ENCODE measurements at regions not wholly inside any gene's neighbourhood (a gene's known extent, or its start where the extent isn't known, plus 50 kb on each side); places are given as distances from the start of the nearest gene placed in this dataset.

GRCh38 chr12:85385406-85385805 is 105.4 kb downstream of the ALX1 start:
- Histone ChIP-seq H3K27ac (ENCODE audit: extremely low read depth, low read depth, low read length) (no peak overlapping the region), H3K4me3 (ENCODE audit: low read depth, low read length) (no peak overlapping the region), H3K9me3 (ENCODE audit: control insufficient read depth, insufficient read depth, low read depth, low read length) (no peaks in the 10 kb centered on the region), H3K4me1 (ENCODE audit: control insufficient read depth, insufficient read depth, low read length) (peaks cover 3% of the 10 kb centered on the region; the same call in 1 of the 2 replicates), H3K36me3 (ENCODE audit: control insufficient read depth in 2 of 2, insufficient read depth in 1 of 2, low read length in 2 of 2) (no peaks in the 10 kb centered on the region)
- POLR2A ChIA-PET, result no interaction called here
- CTCF ChIA-PET, result interaction anchor here (0.7 kb wide), 1 partner anchor 606 kb away, joined by 3 read pairs; no protein-coding TSS in a partner anchor
- TF ChIP-seq IKZF3 (tag by site-specific recombination; IDR thresholded peaks at IDR 0.05) (no peak), ZNF16 (tag by site-specific recombination; IDR thresholded peaks at IDR 0.05; ENCODE audit: low read depth) (no peak), ZNF112 (tag by site-specific recombination; IDR thresholded peaks at IDR 0.05) (no peak), ZNF148 (tag by site-specific recombination; IDR thresholded peaks at IDR 0.05; ENCODE audit: borderline replicate concordance) (no peak)

- POLR2A ChIA-PET, result no interaction called here
- no peaks in the 10 kb centered on the region for H3K9me3 ChIP-seq (ENCODE audit: control insufficient read depth, insufficient read depth, low read depth, low read length)
- no peaks in the 10 kb centered on the region for H3K36me3 ChIP-seq (ENCODE audit: control insufficient read depth in 2 of 2, insufficient read depth in 1 of 2, low read length in 2 of 2)
- no peak overlapping the region for H3K27ac ChIP-seq (ENCODE audit: extremely low read depth, low read depth, low read length)
- H3K4me3 ChIP-seq (ENCODE audit: low read depth, low read length), result no peak overlapping the region
- CTCF ChIA-PET, result no interaction called here
- no peaks in the 10 kb centered on the region for H3K4me1 ChIP-seq (ENCODE audit: control insufficient read depth, insufficient read depth, low read length)
- TF ChIP-seq SALL2 (tag by site-specific recombination; IDR thresholded peaks at IDR 0.05; ENCODE audit: borderline replicate concordance), result no peak
- no peak for TF ChIP-seq PRDM10 (tag by site-specific recombination; IDR thresholded peaks at IDR 0.05)
- TF ChIP-seq ZSCAN18 (tag by site-specific recombination; IDR thresholded peaks at IDR 0.05), result no peak
- TF ChIP-seq ZNF155 (tag by site-specific recombination; IDR thresholded peaks at IDR 0.05), result no peak
- TF ChIP-seq SP3 (tag by site-specific recombination; IDR thresholded peaks at IDR 0.05), result no peak
Observed at GRCh38 chr12:85390266-85390665, 110.2 kb downstream of the ALX1 start.

- ChIA-PET POLR2A (no interaction called here), CTCF (no interaction called here)
- Histone ChIP-seq H3K9me3 (ENCODE audit: control insufficient read depth, insufficient read depth, low read depth, low read length) (no peaks in the 10 kb centered on the region), H3K27ac (ENCODE audit: extremely low read depth, low read depth, low read length) (no peak overlapping the region), H3K36me3 (ENCODE audit: control insufficient read depth in 2 of 2, insufficient read depth in 1 of 2, low read length in 2 of 2) (no peaks in the 10 kb centered on the region), H3K4me3 (ENCODE audit: low read depth, low read length) (no peak overlapping the region), H3K4me1 (ENCODE audit: control insufficient read depth, insufficient read depth, low read length) (no peaks in the 10 kb centered on the region)
- TF ChIP-seq ZNF112 (tag by site-specific recombination; IDR thresholded peaks at IDR 0.05), result no peak
- no peak for TF ChIP-seq ZNF645 (tag by site-specific recombination; IDR thresholded peaks at IDR 0.05)
- no peak for TF ChIP-seq INSM2 (tag by site-specific recombination; IDR thresholded peaks at IDR 0.05)
- TF ChIP-seq PRDM6 (tag by site-specific recombination; IDR thresholded peaks at IDR 0.05), result no peak
- no peak for TF ChIP-seq ZNF76 (tag by site-specific recombination; IDR thresholded peaks at IDR 0.05; ENCODE audit: borderline replicate concordance, low read depth)
- no peak for TF ChIP-seq ZNF426 (tag by site-specific recombination; IDR thresholded peaks at IDR 0.05)
- no peak for TF ChIP-seq ZBTB49 (tag by site-specific recombination; IDR thresholded peaks at IDR 0.05; ENCODE audit: low read depth)
- no peak for TF ChIP-seq SP3 (tag by site-specific recombination; IDR thresholded peaks at IDR 0.05)
- no peak for TF ChIP-seq KLF16 (tag by site-specific recombination; IDR thresholded peaks at IDR 0.05)
Observed at GRCh38 chr12:85392508-85392907, 112.5 kb downstream of the ALX1 start.

Measured in HEK293 (cell line).